ENCODE measurements at regions not wholly inside any gene's neighbourhood (a gene's known extent, or its start where the extent isn't known, plus 50 kb on each side); places are given as distances from the start of the nearest gene placed in this dataset.

DNA sequence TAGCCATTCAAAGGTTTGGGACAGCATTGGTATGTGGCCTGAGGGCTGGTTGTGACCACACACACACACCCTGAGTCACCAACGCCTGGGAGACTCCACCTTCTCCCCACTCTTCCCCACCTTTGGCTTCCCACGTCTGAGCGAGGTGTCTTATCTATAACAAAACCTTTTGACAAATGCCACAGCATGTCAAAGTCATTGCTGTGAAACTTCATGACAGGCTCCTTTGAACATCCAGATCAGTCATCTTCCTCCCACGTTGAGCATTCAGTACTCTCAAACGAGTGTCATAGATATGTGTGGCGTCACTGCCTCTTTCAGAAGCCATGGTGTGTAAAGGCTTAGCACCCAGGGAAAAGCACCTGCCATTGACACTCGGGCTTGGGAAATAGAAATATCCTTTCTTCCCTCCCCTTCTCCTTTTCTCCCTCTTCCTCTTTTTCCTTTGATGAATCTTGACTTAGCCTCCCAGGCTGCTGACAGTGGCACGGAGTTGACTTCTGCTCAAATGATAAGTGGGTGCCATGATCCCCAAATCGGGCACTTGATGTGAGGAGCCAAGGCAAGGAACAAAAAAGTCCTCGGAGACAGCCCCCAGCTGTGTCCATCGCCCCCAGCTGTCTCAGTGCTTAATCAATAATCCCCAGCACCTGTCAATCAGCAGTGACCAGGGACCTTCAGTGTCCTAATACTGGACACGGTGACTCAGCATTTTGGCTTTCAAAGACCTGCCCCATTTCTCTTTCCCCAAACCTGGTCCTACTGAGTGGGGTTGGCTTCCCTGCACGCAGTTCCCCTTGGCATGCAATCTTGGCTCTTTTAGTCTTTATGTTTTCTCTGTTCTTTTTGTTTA is 114.8 kb downstream of the FGF18 start:
- TF ChIP-seq, protein P1, sequence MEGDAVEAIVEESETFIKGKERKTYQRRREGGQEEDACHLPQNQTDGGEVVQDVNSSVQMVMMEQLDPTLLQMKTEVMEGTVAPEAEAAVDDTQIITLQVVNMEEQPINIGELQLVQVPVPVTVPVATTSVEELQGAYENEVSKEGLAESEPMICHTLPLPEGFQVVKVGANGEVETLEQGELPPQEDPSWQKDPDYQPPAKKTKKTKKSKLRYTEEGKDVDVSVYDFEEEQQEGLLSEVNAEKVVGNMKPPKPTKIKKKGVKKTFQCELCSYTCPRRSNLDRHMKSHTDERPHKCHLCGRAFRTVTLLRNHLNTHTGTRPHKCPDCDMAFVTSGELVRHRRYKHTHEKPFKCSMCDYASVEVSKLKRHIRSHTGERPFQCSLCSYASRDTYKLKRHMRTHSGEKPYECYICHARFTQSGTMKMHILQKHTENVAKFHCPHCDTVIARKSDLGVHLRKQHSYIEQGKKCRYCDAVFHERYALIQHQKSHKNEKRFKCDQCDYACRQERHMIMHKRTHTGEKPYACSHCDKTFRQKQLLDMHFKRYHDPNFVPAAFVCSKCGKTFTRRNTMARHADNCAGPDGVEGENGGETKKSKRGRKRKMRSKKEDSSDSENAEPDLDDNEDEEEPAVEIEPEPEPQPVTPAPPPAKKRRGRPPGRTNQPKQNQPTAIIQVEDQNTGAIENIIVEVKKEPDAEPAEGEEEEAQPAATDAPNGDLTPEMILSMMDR (IDR thresholded peaks at IDR 0.05; ENCODE audit: low read depth, low read length), result no peak

DNA sequence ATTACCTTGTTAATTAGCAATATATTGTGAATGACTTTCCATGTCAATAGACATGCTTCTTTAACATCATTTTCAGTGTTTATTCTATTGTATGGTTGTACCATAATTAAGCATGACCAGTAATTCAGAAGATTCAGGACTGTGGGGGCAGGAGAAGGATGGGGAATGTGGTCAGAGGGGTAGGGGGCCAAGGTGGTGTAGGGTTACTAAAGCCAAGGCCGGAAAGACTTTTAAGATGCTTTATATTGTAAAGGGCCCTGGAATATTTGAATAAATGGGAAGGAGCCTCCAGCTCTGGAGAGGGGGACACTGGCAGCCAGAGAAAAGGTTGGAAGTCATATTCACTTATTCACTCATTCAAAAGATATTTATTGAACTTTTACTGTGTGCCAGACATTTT is 115.7 kb downstream of the FGF18 start:
- TF ChIP-seq, protein P1 (IDR thresholded peaks at IDR 0.05; ENCODE audit: low read depth, low read length), result no peak
- H3K4me3 ChIP-seq (ENCODE audit: low read depth, low read length), result no peak overlapping the region

More for the DNA sequence above, 114.8 kb downstream of the FGF18 start:
- H3K4me3 ChIP-seq (ENCODE audit: low read depth, low read length), result no peak overlapping the region

GRCh38 chr5:171537070-171537849 is 117.8 kb downstream of the FGF18 start:
- H3K4me3 ChIP-seq (ENCODE audit: low read depth, low read length), result no peak overlapping the region
- TF ChIP-seq, protein P1 (IDR thresholded peaks at IDR 0.05; ENCODE audit: low read depth, low read length), result no peak

GRCh38 chr5:171537923-171538537 is 118.6 kb downstream of the FGF18 start:
- H3K4me3 ChIP-seq (ENCODE audit: low read depth, low read length), result no peak overlapping the region
- TF ChIP-seq, protein P1 (IDR thresholded peaks at IDR 0.05; ENCODE audit: low read depth, low read length), result no peak

GRCh38 chr5:171538681-171539080 is 119.2 kb downstream of the FGF18 start:
- H3K4me3 ChIP-seq (ENCODE audit: low read depth, low read length), result no peak overlapping the region
- TF ChIP-seq, protein P1 (IDR thresholded peaks at IDR 0.05; ENCODE audit: low read depth, low read length), result no peak

DNA sequence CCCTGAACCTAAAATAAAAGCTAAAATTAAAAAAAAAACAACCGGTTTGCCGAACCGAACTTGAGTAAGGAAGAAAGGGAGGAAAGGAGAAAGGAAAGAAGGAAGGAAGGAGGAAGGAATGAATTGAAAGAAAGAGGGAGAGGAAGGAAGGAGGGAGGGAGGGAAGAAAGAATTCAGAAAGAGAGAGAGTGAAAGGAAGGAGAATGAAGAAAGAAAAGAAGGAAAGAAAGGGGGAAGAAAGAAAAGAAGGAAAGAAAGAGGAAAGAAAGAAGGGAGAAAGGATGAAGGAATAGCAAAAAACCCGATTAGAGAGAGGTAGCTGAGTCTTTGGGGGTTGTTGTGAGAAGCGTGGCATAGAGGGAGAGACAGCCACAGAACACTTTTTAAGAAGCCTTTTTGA is 121.4 kb downstream of the FGF18 start:
- TF ChIP-seq, protein P1 (IDR thresholded peaks at IDR 0.05; ENCODE audit: low read depth, low read length), result no peak
- H3K4me3 ChIP-seq (ENCODE audit: low read depth, low read length), result no peak overlapping the region

Measured in WI38 (cell line).